Esophagus (tissue), 2 donors: ENCODE measurements at regions not wholly inside any gene's neighbourhood (a gene's known extent, or its start where the extent isn't known, plus 50 kb on each side); places are given as distances from the start of the nearest gene placed in this dataset.

Experiments used
- H3K27ac ChIP-seq, 2 donors: one replicate each; pipeline ENCODE4 v1.5.1; 2013; ENCODE audit warnings: low read depth in 2 of 2, mild to moderate bottlenecking in 2 of 2, inconsistent platforms in 1 of 2, low read length in 1 of 2, moderate library complexity in 1 of 2
- H3K27me3 ChIP-seq, 2 donors: one replicate each; pipeline ENCODE4 v1.6.1; 2013; ENCODE audit warnings: low read length in 2 of 2, control low read depth in 1 of 2, mild to moderate bottlenecking in 1 of 2; ENCODE audit not compliant: insufficient read depth in 2 of 2, control insufficient read depth in 1 of 2
- H3K36me3 ChIP-seq, 2 donors: one replicate each; pipeline ENCODE4 v1.6.1; 2013; ENCODE audit warnings: low read length in 1 of 2; ENCODE audit not compliant: control insufficient read depth in 2 of 2, insufficient read depth in 2 of 2
- H3K4me1 ChIP-seq, 2 donors: one replicate each; pipeline ENCODE4 v1.6.1; 2013; ENCODE audit warnings: low read length in 1 of 2; ENCODE audit not compliant: control insufficient read depth in 2 of 2, insufficient read depth in 2 of 2
- H3K4me3 ChIP-seq, 2 donors: one replicate each; pipeline ENCODE4 v1.5.1; 2013; ENCODE audit warnings: low read length in 2 of 2, mild to moderate bottlenecking in 2 of 2, low read depth in 1 of 2, moderate library complexity in 1 of 2
- H3K9me3 ChIP-seq, 2 donors: one replicate each; pipeline ENCODE4 v1.6.1; 2013; ENCODE audit warnings: mild to moderate bottlenecking in 2 of 2, low read depth in 1 of 2, low read length in 1 of 2, moderate library complexity in 1 of 2; ENCODE audit not compliant: control insufficient read depth in 2 of 2, insufficient read depth in 1 of 2
- WGBS, 2 donors: extraction: QIAGEN DNeasy Blood & Tissue Kit; methylation state at CpG; one replicate each; pipeline ENCODE4 v1.1.7; 2013; 5-methylcytosine and 5-hydroxymethylcytosine counted together
- donor health status: healthy with polysubstance abuse.
- donor health status: Bipolar disorder and iron deficiency.

DNA sequence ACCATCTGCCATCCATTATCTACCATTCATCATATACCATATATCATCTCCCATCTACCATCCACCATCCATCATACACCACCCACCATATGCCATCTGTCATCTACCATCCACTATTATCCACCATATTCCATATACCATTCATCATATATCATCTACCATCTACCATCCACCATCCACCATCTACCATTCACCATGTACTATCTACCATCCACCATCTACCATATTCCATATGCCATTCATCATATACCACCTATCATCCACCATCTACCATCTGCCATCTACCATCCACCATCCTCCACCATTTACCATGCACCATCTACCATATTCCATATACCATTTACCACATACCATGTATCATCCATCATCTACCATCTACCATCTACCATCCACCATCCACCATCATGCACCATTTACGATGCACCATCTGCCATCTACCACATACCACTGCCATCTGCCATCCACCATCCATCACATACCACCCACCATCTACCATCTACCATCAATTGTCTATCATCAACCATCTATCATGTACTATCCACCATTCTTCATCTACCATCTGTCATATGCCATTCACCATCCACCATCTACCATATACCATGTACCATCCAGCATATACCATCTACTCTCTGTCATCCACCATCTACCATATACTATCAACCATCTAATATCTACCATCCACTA is 50.6 kb upstream of the RAB4A start:
- Histone ChIP-seq H3K27me3 (no peaks in the 10 kb centered on the region), H3K4me3 (no peak overlapping the region), H3K27ac (no peak overlapping the region), H3K36me3 (no peaks in the 10 kb centered on the region), H3K9me3 (no peaks in the 10 kb centered on the region), H3K4me1 (peaks cover 0 to 2% of the 10 kb centered on the region in 2 donors)
- 88 to 95% methylated on average over 1 of the region's 1 CpG for WGBS, 2 donors

- Histone ChIP-seq H3K27ac (no peak overlapping the region), H3K36me3 (no peaks in the 10 kb centered on the region), H3K4me3 (no peak overlapping the region), H3K9me3 (no peaks in the 10 kb centered on the region), H3K27me3 (no peaks in the 10 kb centered on the region), H3K4me1 (peaks cover 0 to 2% of the 10 kb centered on the region in 2 donors)
- 42% methylated on average over 7 of the region's 7 CpGs for WGBS, 2 donors
Measured at GRCh38 chr1:229221106-229222019, 49.5 kb upstream of the RAB4A start.
